HG02885 (cell line): ENCODE measurements at regions not wholly inside any gene's neighbourhood (a gene's known extent, or its start where the extent isn't known, plus 50 kb on each side); places are given as distances from the start of the nearest gene placed in this dataset.

Source experiments
- ATAC-seq: cut with Tn5 transposase; IDR thresholded peaks from one replicate; pipeline ENCODE4 v1.9.1; 2021; ENCODE audit warnings: mild to moderate bottlenecking; ENCODE audit not compliant: unreplicated experiment, poor library complexity

DNA sequence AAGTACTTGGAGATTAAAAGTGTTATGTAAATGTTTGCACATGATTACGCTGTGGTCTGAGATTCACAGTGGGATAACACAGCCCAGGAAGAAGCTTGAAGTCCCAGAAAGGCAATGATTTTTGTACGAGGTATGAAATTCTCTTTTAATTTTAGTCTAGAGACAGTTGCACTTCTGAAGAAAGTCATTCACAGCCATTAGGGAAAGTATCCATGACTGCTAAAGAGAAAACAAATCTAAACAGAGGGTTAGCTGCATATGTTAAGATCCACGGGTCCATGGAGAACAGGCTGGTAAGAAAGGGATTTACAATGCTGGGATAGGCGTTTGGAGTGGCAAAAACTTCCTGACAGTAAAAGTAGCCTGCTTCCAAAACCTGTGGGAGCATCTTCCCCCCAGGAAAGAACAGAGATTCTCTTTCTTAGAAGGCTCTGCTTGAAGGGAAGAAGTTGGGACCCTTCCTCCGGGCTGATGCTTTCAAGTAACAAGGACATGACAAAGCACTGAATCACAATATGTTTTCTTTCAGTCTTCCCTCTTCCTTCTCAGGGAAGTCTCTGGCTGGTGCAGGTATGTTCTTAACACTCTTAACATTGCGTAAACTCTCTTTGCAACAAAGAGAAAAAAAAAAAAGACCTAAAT lies 220.8 kb upstream of the CELF2 start:
- ATAC-seq: no peak

DNA sequence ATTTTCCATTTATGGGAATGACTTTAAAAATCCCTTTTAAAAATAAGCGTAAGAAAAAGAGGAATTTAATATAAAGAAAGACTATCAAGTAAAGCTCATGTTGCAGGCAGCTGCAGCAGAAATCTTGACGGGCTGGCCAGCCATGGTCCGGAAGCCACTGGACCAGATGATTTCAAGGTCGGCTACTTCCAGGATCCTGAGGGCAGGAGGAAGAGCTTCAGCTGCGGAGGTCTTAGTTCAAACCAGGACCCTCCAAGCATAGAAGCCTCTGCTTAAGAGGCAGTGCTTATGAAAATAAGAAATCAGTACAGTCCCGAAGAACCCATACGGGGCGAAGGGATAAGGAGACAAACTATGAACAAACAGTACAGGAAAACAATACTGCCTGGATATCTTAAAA lies 220.2 kb upstream of the CELF2 start:
- no peak for ATAC-seq

DNA sequence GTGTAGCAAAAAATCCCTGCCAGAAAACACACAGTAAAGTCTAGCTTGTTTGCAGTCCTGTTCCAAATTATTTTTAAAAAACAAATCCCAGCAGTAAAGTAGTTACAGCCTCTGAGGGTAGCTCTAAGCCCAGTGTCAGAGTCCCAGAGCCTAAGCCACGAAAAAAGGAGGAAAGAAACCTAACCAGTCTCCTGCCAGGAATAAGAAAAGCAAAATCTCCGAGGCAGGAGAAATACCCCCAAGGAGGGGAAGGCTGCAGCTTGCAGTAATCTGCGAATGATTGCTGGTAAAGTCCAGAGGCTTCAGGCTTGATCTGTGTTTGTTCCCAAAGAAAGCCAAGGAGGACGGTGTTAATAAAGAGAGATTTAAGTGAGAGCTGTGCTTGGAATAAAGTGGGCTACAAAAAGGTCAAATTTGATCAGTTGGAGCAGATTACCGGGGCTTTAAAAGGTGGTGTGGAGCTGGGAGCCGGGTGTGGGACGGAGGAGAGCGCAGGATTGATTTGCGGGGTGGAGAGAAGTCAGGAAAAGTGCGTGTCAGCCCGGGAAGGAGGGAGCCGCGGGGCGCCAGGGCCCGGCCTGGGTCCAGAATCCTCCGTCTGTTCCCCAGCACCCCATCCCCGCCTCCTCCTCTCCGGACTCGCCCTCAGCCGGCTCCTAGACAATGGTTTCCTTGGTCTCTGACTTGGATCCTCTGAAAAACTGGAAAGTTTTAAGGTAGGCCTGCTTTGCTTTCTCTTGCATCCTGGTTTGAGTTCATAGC lies 219.4 kb upstream of the CELF2 start:
- ATAC-seq: no peak

DNA sequence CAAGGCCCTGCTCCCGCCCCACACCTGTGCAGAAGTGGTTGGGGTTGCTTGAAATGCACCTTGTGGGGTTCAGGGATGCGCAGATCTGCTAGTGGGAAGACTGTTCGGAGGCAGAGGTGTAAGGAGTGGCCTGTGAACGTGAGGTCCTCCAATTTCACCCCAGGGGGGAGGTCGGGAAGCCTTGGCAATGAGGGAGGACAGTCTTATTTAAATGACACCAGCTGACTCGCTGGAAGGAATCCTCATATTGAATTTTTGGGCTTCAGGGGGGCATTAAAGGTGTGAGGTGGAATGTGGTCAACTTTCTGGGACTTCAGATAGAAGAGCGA lies 218.8 kb upstream of the CELF2 start:
- ATAC-seq: no peak

DNA sequence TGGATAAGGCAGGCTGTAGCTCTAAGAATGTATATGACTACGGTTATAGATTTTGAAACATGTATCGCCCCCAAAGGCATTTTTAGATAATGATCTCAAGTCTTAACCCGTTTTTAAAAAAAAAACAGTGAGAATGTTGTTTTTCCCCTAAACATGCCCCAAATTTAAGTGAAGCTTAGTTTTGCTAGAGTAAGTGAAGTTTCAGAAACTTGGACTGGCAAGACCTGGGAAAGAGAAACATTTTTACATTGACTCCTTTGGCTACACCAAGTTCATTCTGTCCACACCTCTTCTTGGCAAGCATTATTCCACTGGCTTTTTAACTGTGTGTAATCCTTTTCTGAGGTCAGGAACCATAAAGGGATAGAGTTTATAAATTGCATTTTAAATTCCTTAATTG lies 216.7 kb upstream of the CELF2 start:
- no peak for ATAC-seq

DNA sequence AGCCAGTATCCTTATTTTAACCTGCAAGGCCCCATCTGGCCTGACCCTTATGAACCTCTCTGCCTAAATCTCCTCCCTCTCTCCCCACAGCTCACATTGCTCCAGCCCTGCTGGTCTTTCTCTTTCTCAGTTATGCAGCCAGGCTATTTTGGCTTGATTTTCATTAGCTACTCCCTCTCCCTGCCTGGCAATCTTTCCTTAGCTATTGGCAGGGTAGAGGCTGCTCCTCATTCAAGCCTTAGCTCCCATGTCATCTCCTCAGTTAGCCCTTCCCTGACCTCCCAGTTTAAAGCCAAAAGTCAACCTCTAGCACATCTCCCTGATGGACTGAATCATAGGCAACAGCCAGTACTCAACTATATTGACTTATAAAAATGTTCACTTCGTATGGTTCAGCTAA lies 214.4 kb upstream of the CELF2 start:
- no peak for ATAC-seq

DNA sequence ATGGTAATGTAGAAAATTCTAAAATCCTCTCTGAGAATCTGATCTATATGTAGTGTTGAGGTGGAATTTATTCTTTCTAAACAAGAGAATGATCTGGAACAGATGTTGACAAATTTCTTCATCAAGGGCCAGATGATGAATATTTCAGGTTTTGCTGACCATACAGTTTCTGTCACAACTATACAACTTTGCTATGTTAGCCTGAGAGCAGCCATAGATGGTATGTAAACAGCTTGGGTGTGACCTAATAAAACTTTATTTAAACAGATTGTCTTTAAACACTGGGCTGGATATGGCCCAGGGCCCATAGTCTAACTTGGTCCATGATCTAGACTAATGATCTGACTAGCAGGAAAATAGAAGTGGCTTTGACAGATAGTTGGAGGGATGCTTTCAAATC lies 213.6 kb upstream of the CELF2 start:
- ATAC-seq: no peak

DNA sequence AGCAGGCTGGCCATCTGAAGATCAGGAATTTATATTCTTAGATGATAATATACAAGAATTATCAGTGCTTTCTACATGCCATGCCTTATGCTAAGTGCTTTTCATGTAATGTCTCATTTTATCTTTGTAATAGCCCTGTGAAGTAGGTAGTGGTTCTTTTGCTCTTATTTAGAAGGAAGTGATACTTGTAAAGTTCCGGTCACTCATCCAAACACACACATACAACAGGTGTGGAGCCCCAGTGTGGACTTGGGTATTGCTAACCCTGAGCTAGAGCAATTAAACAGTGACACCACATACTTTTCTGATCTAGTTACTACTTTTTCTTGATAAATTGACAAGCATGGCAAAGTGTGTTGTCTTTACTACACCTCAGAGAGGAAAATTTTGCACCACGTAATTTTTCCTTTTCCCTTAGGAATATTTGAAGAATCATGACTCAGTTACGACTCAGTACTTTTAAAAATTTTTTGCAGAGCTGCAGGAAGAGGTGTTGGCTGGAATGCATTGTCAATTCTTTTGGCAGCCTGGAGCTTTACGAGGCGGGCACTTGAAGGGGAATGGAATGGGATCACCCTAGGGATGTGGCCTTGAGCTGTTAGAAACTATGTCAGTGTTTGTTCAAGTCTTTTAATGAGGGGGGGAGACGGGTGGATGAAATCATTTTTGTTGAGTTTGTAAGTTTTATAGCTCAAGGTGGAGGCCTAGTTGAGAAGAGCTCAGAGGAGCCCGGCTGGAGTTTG lies 212.5 kb upstream of the CELF2 start:
- ATAC-seq: no peak

- no peak for ATAC-seq
These were observed 210.6 kb upstream of the CELF2 start for GRCh38 chr10:10807106-10807505.

- ATAC-seq: no peak
These were observed 206.1 kb upstream of the CELF2 start for GRCh38 chr10:10811562-10811961.

- no peak for ATAC-seq
These were observed 204.0 kb upstream of the CELF2 start for GRCh38 chr10:10813656-10814055.

DNA sequence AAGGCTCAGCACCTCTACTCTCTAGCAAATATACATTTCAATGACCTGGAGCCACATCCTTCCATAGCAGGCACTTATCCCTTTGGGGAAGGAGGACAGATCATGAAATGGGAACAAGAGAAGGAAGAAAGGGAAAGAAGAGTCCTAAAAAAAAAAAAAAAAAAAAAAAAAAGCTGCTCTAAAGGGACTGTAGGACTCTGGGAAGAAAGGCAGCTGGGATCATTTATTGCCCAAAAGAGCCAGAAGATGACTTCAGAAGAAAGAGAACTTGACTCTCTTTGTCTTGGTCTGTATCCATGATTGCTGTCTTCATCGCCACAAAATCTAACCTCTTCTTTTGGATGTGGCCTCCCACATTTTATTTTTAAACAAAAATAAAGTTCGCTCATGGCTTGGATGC lies 203.6 kb upstream of the CELF2 start:
- ATAC-seq: no peak

GRCh38 chr10:10816447-10816846 lies 201.2 kb upstream of the CELF2 start:
- no peak for ATAC-seq

GRCh38 chr10:10817609-10818008 lies 200.1 kb upstream of the CELF2 start:
- ATAC-seq: no peak

- no peak for ATAC-seq
These were observed 199.6 kb upstream of the CELF2 start for GRCh38 chr10:10818082-10818481.

DNA sequence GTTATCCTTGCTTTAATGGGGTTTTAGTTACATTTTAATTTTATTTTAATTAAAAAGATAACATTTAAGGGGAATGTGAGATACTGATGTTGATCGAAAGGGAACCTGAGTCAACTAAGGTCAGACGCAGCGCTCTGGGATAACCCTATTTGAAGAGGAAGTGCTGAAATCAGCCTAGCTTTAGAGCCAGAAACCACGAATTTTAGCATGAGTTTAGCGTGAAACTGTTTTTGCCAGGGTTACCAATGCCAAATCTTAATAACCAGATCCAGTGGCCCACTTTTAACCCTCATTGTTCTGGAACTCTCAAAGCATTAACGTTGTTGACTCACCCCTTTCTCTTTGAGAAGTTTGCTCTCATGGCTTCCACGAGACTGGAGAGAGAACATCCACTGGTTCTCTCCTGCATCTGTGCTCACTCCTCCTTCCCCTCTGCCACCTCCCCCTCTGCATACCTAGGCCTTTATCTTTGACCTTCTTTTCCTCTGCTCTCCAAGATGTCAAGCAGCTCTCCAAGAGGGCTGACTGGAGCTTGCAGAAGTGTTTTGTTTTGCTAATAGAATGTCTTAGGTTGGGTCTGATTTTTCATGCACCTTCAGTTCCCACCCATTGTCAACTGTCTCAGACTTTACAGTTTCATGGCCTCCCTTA lies 198.3 kb upstream of the CELF2 start:
- ATAC-seq: no peak

- no peak for ATAC-seq
These were observed 195.7 kb upstream of the CELF2 start for GRCh38 chr10:10821926-10822325.

- ATAC-seq: no peak
These were observed 193.0 kb upstream of the CELF2 start for GRCh38 chr10:10824591-10825148.

GRCh38 chr10:10826125-10826524 lies 191.5 kb upstream of the CELF2 start:
- ATAC-seq: no peak

GRCh38 chr10:10828623-10829022 lies 189.0 kb upstream of the CELF2 start:
- no peak for ATAC-seq

DNA sequence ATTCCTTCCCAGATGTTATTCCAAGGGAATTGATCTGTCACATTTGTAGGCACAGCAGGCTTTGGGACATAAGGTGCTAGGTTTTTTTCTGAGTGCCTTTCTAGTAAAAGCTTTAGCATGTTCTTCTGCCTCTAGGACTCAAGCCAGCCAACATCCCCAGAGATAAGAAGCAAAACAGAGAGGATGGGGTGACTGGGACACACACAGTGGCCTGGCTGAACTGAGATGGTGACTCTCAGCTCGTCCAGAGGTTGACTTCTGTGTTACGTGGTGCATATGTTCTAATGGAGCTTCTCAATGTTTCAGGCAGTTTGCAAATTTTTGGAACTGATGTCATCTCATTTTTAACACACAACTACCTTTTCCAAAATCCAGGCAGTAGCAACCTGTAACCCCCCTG lies 188.1 kb upstream of the CELF2 start:
- no peak for ATAC-seq
